HL-60 (cell line): ENCODE measurements at regions not wholly inside any gene's neighbourhood (a gene's known extent, or its start where the extent isn't known, plus 50 kb on each side); places are given as distances from the start of the nearest gene placed in this dataset.

ENCODE experiments used
- DNase-seq, 2 experiments: peaks; one replicate each; pipeline ENCODE4 v3.0.0-alpha.2; 2010 to 2020; ENCODE audit warnings: low read depth in 1 of 2, low spot score in 1 of 2
- H3K27ac ChIP-seq: fragments of 250-450 bp; sonication (Bioruptor Pico); replicated peaks from 2 replicates; pipeline ENCODE4 v1.5.1; 2020; ENCODE audit warnings: mild to moderate bottlenecking, moderate library complexity
- H3K27me3 ChIP-seq: fragments of 250-450 bp; sonication (Bioruptor Pico); 2 replicates; pipeline ENCODE4 v1.5.1; 2021; ENCODE audit warnings: mild to moderate bottlenecking, moderate library complexity; ENCODE audit not compliant: insufficient read depth, poor library complexity, severe bottlenecking
- H3K4me3 ChIP-seq: replicated peaks from 2 replicates; pipeline ENCODE4 v1.5.1; 2011; ENCODE audit warnings: mild to moderate bottlenecking, control low read depth, low read length; ENCODE audit not compliant: insufficient read depth
- CTCF ChIP-seq: IDR thresholded peaks from one replicate; pipeline ENCODE4 v1.5.1; 2011; ENCODE audit warnings: low read length, control low read depth, inconsistent platforms; ENCODE audit not compliant: insufficient read depth
- GABPA ChIP-seq: IDR thresholded peaks from 2 replicates; pipeline ENCODE4 v1.6.1; 2012; ENCODE audit warnings: low read depth
- POLR2AphosphoS5 ChIP-seq: IDR thresholded peaks from 2 replicates; pipeline ENCODE4 v1.6.1; 2012; ENCODE audit warnings: low read depth
- REST ChIP-seq: IDR thresholded peaks from 2 replicates; pipeline ENCODE4 v1.6.1; 2012; ENCODE audit warnings: low read depth; ENCODE audit not compliant: insufficient replicate concordance
- SPI1 ChIP-seq: IDR thresholded peaks from 2 replicates; pipeline ENCODE4 v1.6.1; 2012; ENCODE audit warnings: low read depth, mild to moderate bottlenecking, borderline replicate concordance

GRCh38 chr11:127737499-127737898 is 736.9 kb upstream of the KIRREL3 start:
- no peak overlapping the region for H3K27ac ChIP-seq
- no peak for DNase-seq
- H3K27me3 ChIP-seq, result no peaks in the 10 kb centered on the region
- no peak overlapping the region for H3K4me3 ChIP-seq
- no peak for TF ChIP-seq REST
- TF ChIP-seq SPI1, result no peak
- no peak for TF ChIP-seq CTCF
- TF ChIP-seq POLR2AphosphoS5, result no peak
- TF ChIP-seq GABPA, result no peak

- no peak for DNase-seq
- no peaks in the 10 kb centered on the region for H3K27me3 ChIP-seq
- no peak for TF ChIP-seq CTCF
- TF ChIP-seq SPI1, result no peak
- no peak for TF ChIP-seq POLR2AphosphoS5
- no peak for TF ChIP-seq GABPA
- TF ChIP-seq REST, result no peak
- no peak overlapping the region for H3K4me3 ChIP-seq
- H3K27ac ChIP-seq, result no peak overlapping the region
Observed at GRCh38 chr11:127733552-127733951, 733.0 kb upstream of the KIRREL3 start.

- no peak overlapping the region for H3K27ac ChIP-seq
- no peak for TF ChIP-seq SPI1
- TF ChIP-seq CTCF, result no peak
- no peak for TF ChIP-seq GABPA
- no peak for TF ChIP-seq REST
- no peak for TF ChIP-seq POLR2AphosphoS5
- no peak overlapping the region for H3K4me3 ChIP-seq
- DNase-seq, result no peak
- no peaks in the 10 kb centered on the region for H3K27me3 ChIP-seq
Observed at GRCh38 chr11:127726367-127726766, 725.8 kb upstream of the KIRREL3 start.
